Activated CD8-positive, alpha-beta memory T cell treated with anti-CD3 and anti-CD28 coated beads, Interleukin-2, amount 50 U/mL, for 1 hour (primary cell): ENCODE measurements at regions not wholly inside any gene's neighbourhood (a gene's known extent, or its start where the extent isn't known, plus 50 kb on each side); places are given as distances from the start of the nearest gene placed in this dataset.
"Not testable (repeated sequence)": the region's sequence is repeated elsewhere in the genome, so short reads cannot be mapped to it uniquely, and the experiment has no call there.

Experiments
- DNase-seq: peaks from one replicate; pipeline ENCODE4 v3.0.0-alpha.2; 2020; ENCODE audit errors: extremely low read depth

GRCh38 chr12:75760573-75761294, 249.3 kb upstream of the KRR1 start:
- DNase-seq = no peak

GRCh38 chr12:75759842-75760572, 248.6 kb upstream of the KRR1 start:
- no peak for DNase-seq

- DNase-seq = no peak
Measured at GRCh38 chr12:75759196-75759595, 247.8 kb upstream of the KRR1 start.

- no peak for DNase-seq
Measured at GRCh38 chr12:75756771-75757170, 245.4 kb upstream of the KRR1 start.

- no peak for DNase-seq
Measured at GRCh38 chr12:75756111-75756510, 244.7 kb upstream of the KRR1 start.

- DNase-seq = no peak
Measured at GRCh38 chr12:75754698-75755097, 243.3 kb upstream of the KRR1 start.

- no peak for DNase-seq
Measured at GRCh38 chr12:75754141-75754540, 242.7 kb upstream of the KRR1 start.

GRCh38 chr12:75751769-75752471, 240.5 kb upstream of the KRR1 start:
- no peak for DNase-seq

- DNase-seq = no peak
Measured at GRCh38 chr12:75750716-75751306, 239.4 kb upstream of the KRR1 start.

GRCh38 chr12:75748990-75749389, 237.6 kb upstream of the KRR1 start:
- DNase-seq = not testable (repeated sequence)

GRCh38 chr12:75748136-75748535, 236.7 kb upstream of the KRR1 start:
- no peak for DNase-seq

GRCh38 chr12:75747572-75748021, 236.2 kb upstream of the KRR1 start:
- no peak for DNase-seq

- DNase-seq = no peak
Measured at GRCh38 chr12:75746621-75747020, 235.2 kb upstream of the KRR1 start.

- no peak for DNase-seq
Measured at GRCh38 chr12:75744607-75745256, 233.3 kb upstream of the KRR1 start.

GRCh38 chr12:75742961-75743360, 231.6 kb upstream of the KRR1 start:
- no peak for DNase-seq

GRCh38 chr12:75742048-75742447, 230.6 kb upstream of the KRR1 start:
- no peak for DNase-seq

GRCh38 chr12:75739912-75740311, 228.5 kb upstream of the KRR1 start:
- no peak for DNase-seq

GRCh38 chr12:75739098-75739497, 227.7 kb upstream of the KRR1 start:
- not testable (repeated sequence) for DNase-seq

- DNase-seq = no peak
Measured at GRCh38 chr12:75738486-75738885, 227.1 kb upstream of the KRR1 start.

- no peak for DNase-seq
Measured at GRCh38 chr12:75735853-75736252, 224.4 kb upstream of the KRR1 start.

- no peak for DNase-seq
Measured at GRCh38 chr12:75728826-75729225, 217.4 kb upstream of the KRR1 start.

GRCh38 chr12:75727577-75727976, 216.2 kb upstream of the KRR1 start:
- no peak for DNase-seq
